ENCODE measurements at regions not wholly inside any gene's neighbourhood (a gene's known extent, or its start where the extent isn't known, plus 50 kb on each side); places are given as distances from the start of the nearest gene placed in this dataset.

GRCh38 chrX:2137882-2138281 is 362.9 kb downstream of the DHRSX start:
- DNase-seq (ENCODE audit: low spot score), result no peak
- POLR2A ChIA-PET, result no interaction called here
- peaks cover 10% of the 10 kb centered on the region; the same call in 1 of the 2 replicates for H3K36me3 Mint-ChIP-seq
- CTCF ChIA-PET, result no interaction called here
- no peaks in the 10 kb centered on the region for H3K27me3 Mint-ChIP-seq (ENCODE audit: low read depth)
- H3K4me1 Mint-ChIP-seq, result peaks cover 4% of the 10 kb centered on the region
- TF ChIP-seq RELA (CRISPR knock-in tag; IDR thresholded peaks at IDR 0.05; ENCODE audit: borderline replicate concordance), result no peak
- no peak overlapping the region for H3K27ac Mint-ChIP-seq
- H3K9me3 Mint-ChIP-seq, result peaks cover 35% of the 10 kb centered on the region
- ATAC-seq, result no peak
- no peak overlapping the region for H3K4me3 Mint-ChIP-seq

DNA sequence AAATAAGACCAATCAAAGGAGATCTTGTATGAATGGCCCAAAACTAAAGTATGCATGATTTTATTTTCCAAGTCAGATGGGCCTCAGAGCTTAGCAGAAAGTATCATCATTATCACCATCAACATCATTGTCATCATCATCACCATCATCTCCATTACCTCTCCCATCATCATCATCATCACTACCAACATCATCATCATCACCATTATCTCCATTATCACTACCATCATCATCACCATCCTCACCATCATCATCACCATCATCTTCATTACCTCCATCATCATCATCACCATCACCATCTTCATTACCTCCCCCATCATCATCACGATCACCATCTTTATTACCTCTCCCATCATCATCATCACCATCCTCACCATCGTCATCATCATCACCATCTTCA is 363.9 kb downstream of the DHRSX start:
- Mint-ChIP-seq H3K36me3 (peaks cover 4% of the 10 kb centered on the region; the same call in 1 of the 2 replicates), H3K9me3 (peaks cover 25% of the 10 kb centered on the region), H3K27me3 (ENCODE audit: low read depth) (no peaks in the 10 kb centered on the region), H3K27ac (no peak overlapping the region), H3K4me1 (peaks cover 4% of the 10 kb centered on the region), H3K4me3 (no peak overlapping the region)
- TF ChIP-seq ESRRA (CRISPR knock-in tag; IDR thresholded peaks at IDR 0.05; ENCODE audit: borderline replicate concordance) (no peak), TEAD1 (CRISPR knock-in tag; IDR thresholded peaks at IDR 0.05) (no peak), ZNF281 (CRISPR knock-in tag; IDR thresholded peaks at IDR 0.05) (no peak), ZNF219 (CRISPR knock-in tag; IDR thresholded peaks at IDR 0.05; ENCODE audit: borderline replicate concordance) (no peak), EMX1 (CRISPR knock-in tag; IDR thresholded peaks at IDR 0.05) (no peak), SMAD3 (CRISPR knock-in tag; IDR thresholded peaks at IDR 0.05; ENCODE audit: borderline replicate concordance) (no peak), NR3C1 (CRISPR knock-in tag; conservative IDR thresholded peaks at IDR 0.05; ENCODE audit: low read depth) (no peak), ETV6 (CRISPR knock-in tag; IDR thresholded peaks at IDR 0.05) (no peak)
- TF ChIP-seq, protein P1, sequence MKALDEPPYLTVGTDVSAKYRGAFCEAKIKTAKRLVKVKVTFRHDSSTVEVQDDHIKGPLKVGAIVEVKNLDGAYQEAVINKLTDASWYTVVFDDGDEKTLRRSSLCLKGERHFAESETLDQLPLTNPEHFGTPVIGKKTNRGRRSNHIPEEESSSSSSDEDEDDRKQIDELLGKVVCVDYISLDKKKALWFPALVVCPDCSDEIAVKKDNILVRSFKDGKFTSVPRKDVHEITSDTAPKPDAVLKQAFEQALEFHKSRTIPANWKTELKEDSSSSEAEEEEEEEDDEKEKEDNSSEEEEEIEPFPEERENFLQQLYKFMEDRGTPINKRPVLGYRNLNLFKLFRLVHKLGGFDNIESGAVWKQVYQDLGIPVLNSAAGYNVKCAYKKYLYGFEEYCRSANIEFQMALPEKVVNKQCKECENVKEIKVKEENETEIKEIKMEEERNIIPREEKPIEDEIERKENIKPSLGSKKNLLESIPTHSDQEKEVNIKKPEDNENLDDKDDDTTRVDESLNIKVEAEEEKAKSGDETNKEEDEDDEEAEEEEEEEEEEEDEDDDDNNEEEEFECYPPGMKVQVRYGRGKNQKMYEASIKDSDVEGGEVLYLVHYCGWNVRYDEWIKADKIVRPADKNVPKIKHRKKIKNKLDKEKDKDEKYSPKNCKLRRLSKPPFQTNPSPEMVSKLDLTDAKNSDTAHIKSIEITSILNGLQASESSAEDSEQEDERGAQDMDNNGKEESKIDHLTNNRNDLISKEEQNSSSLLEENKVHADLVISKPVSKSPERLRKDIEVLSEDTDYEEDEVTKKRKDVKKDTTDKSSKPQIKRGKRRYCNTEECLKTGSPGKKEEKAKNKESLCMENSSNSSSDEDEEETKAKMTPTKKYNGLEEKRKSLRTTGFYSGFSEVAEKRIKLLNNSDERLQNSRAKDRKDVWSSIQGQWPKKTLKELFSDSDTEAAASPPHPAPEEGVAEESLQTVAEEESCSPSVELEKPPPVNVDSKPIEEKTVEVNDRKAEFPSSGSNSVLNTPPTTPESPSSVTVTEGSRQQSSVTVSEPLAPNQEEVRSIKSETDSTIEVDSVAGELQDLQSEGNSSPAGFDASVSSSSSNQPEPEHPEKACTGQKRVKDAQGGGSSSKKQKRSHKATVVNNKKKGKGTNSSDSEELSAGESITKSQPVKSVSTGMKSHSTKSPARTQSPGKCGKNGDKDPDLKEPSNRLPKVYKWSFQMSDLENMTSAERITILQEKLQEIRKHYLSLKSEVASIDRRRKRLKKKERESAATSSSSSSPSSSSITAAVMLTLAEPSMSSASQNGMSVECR (CRISPR knock-in tag; IDR thresholded peaks at IDR 0.05; ENCODE audit: borderline replicate concordance), result no peak
- ChIA-PET CTCF (no interaction called here), POLR2A (no interaction called here)
- DNase-seq (ENCODE audit: low spot score) (no peak), ATAC-seq (no peak)

- TF ChIP-seq ZNF396 (CRISPR knock-in tag; IDR thresholded peaks at IDR 0.05; ENCODE audit: borderline replicate concordance), result no peak
- TF ChIP-seq GTF2I (CRISPR knock-in tag; conservative IDR thresholded peaks at IDR 0.05), result peak; percentile 54; the same call in 1 of the 2 replicates
- no peak for TF ChIP-seq SMAD4 (CRISPR knock-in tag; IDR thresholded peaks at IDR 0.05)
- TF ChIP-seq NR1H2 (CRISPR knock-in tag; IDR thresholded peaks at IDR 0.05), result no peak
- 0 out of 2 replicates have a peak, but pooled peaks cover 3% of the 10 kb centered on the region for H3K36me3 Mint-ChIP-seq
- peaks cover 4% of the 10 kb centered on the region for H3K4me1 Mint-ChIP-seq
These were observed 365.4 kb downstream of the DHRSX start for GRCh38 chrX:2135421-2135820.

More at GRCh38 chrX:2135421-2135820, 365.4 kb downstream of the DHRSX start:
- no peak overlapping the region for H3K4me3 Mint-ChIP-seq
- no peak for DNase-seq (ENCODE audit: low spot score)
- no peak overlapping the region for H3K27ac Mint-ChIP-seq
- ChIA-PET POLR2A (no interaction called here), CTCF (no interaction called here)
- H3K9me3 Mint-ChIP-seq, result peaks cover 12% of the 10 kb centered on the region
- ATAC-seq, result no peak
- H3K27me3 Mint-ChIP-seq (ENCODE audit: low read depth), result no peaks in the 10 kb centered on the region

All from WTC11 (cell line).